Occipital lobe (tissue), 1 donor: ENCODE measurements at regions not wholly inside any gene's neighbourhood (a gene's known extent, or its start where the extent isn't known, plus 50 kb on each side); places are given as distances from the start of the nearest gene placed in this dataset.

ENCODE experiments used
- DNase-seq: peaks from one replicate; lab custom pipeline; 2025; lab: John Stamatoyannopoulos, UW

GRCh38 chr5:97400537-97400936 is 217.5 kb upstream of the RIOK2 start:
- DNase-seq = no peak

- no peak for DNase-seq
Measured at GRCh38 chr5:97405941-97406340, 222.9 kb upstream of the RIOK2 start.

DNA sequence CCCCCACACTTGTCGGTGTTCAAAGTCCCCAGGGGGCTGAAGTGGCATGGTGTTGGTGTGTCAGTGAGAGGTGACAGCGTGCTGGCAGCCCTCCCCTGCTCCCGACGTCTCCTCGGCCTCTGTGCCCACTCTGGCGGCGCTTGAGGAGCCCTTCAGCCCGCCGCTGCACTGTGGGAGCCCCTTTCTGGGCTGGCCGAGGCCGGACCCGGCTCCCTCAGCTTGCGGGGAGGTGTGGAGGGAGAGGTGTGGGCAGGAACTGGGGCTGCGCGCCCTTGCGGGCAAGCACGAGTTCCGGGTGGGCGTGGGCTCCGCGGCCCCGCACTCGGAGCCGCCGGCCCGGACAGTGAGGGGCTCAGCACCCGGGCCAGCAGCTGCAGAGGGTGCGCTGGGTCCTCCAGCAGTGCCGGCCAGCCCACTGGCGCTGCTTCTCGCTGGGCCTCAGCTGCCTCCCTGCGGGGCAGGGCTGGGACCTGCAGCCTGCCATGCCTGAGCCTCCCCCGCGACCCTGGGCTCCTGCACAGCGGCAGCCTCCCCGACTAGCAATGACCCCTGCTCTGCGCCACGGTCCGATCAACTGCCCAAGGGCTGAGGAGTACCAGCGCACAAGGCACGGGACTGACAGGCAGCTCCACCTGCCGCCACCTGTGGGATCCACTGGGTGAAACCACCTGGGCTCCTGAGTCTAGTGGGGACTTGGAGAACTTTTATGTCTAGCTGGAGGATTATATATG is 224.1 kb upstream of the RIOK2 start:
- no peak for DNase-seq

- no peak for DNase-seq
Measured at GRCh38 chr5:97408331-97408730, 225.3 kb upstream of the RIOK2 start.

- no peak for DNase-seq
Measured at GRCh38 chr5:97412959-97413358, 229.9 kb upstream of the RIOK2 start.

- DNase-seq = no peak
Measured at GRCh38 chr5:97417986-97418385, 234.9 kb upstream of the RIOK2 start.

GRCh38 chr5:97418462-97418861 is 235.4 kb upstream of the RIOK2 start:
- DNase-seq = no peak

GRCh38 chr5:97420646-97421045 is 237.6 kb upstream of the RIOK2 start:
- DNase-seq = no peak

DNA sequence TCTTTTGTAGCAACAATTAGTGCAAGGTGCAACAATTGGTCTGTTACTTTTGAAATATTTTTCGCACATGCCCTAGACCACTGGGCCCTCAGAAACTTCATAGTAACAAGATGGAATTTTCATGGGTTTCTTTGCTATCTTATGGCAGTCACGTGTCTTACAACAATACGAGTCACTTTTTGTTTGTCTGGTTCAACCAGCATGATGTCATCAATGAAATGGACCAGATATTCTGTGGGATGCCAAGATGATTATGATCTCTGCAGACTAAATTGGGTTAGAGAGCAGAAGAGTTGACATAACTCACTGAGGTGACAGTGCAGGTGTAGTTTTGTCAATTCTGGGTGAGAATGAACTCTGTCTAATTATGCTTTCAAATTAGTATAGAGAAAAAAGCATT is 239.6 kb upstream of the RIOK2 start:
- DNase-seq = no peak

GRCh38 chr5:97425511-97425910 is 242.5 kb upstream of the RIOK2 start:
- DNase-seq = no peak

DNA sequence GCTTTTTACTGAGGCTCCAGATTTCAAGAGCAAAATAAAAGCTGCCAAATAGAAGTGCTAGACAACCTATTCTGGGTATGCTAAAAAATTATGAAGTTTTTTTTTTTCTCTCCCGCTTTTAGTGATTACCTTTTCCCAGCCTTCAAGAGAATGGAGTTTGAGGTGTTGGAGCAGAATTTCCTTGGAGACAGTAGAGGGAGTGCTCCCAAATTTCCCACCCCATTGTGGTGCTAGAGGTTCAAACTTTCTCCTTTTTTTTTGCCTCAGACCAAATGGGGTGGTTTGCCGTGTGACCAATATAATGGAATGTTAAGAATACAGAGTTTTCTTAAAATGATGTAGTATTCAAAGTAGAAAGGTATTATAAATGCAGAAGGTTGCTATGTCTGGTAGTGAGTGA is 244.2 kb upstream of the RIOK2 start:
- DNase-seq = no peak

GRCh38 chr5:97434021-97434420 is 251.0 kb upstream of the RIOK2 start:
- no peak for DNase-seq

- DNase-seq = no peak
Measured at GRCh38 chr5:97436405-97436804, 253.4 kb upstream of the RIOK2 start.

- no peak for DNase-seq
Measured at GRCh38 chr5:97443740-97444139, 260.7 kb upstream of the RIOK2 start.

GRCh38 chr5:97449172-97449571 is 266.1 kb upstream of the RIOK2 start:
- DNase-seq = no peak

- no peak for DNase-seq
Measured at GRCh38 chr5:97452646-97453045, 269.6 kb upstream of the RIOK2 start.

DNA sequence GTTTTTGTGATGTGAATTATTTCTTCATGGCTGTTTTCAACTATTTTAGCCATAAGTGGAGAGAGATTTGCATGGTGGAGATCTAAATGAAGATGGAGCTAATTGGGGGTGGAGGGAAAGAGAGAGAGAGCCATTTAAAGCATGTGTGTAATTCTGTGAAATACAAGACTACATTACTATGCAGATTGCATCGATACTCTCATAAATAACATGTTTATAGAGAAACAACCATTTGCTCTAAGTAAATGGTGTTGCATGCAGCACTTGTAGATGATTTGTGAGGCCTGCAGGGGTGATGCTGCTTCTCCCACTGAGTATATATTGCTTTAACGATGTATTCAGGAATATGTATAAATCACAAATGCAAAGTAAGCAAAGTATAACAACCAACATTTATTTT is 270.2 kb upstream of the RIOK2 start:
- DNase-seq = no peak

DNA sequence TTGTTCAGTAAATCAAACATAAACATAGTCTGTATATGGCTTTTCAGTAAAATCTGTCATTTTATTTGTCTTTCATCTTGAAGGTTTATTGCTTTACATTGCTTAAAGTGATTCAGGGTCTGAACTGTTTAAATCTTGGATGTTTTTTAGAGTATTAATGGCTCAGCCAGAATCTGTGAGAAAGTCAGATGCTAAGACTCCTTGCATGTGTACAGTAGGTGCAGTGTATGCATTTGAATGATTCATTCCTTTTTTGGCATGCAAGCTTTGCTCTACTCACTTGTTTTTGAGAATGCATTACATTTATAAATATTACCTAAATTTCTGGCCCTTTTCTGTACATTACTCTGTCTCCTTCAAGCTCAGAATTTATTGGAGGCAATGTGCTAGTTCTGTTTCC is 271.0 kb upstream of the RIOK2 start:
- no peak for DNase-seq

DNA sequence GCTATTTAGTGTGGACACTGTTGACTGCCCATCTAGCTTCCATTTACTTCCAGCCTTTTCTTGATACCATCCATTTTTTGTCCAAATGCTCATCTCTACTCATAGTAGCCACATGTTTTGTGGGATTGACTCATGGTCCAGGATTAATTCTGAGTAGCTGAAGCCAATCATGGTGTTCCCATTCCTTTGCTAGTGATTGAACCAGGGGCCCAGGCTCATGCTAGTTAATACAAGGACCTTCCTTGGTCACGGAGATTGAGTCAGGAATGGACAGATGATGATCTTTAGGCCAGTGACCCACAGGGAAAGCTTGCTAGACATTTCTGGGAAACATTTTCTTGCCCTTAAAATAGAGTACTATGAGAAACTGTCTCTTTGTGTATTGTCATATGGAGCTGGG is 272.9 kb upstream of the RIOK2 start:
- no peak for DNase-seq

DNA sequence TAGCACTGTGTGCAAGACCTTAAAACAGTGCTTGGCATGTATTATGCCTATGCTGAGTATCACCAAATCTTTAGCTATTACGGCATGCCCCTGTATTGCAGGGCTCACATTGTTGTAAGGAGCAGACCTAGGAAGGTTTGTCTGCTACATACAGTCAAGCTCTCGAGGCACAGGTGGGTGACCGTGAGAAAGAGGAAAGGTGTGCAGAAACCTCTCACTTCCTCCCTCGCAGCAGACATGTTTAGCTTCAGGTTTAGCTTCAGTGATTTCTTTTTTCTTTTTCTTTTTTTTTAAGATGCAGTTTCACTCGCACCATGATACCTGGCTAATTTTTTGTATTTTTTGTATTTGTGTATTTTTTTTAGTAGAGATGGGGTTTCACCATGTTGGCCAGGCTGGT is 275.8 kb upstream of the RIOK2 start:
- no peak for DNase-seq

GRCh38 chr5:97471951-97472350 is 288.9 kb upstream of the RIOK2 start:
- no peak for DNase-seq

DNA sequence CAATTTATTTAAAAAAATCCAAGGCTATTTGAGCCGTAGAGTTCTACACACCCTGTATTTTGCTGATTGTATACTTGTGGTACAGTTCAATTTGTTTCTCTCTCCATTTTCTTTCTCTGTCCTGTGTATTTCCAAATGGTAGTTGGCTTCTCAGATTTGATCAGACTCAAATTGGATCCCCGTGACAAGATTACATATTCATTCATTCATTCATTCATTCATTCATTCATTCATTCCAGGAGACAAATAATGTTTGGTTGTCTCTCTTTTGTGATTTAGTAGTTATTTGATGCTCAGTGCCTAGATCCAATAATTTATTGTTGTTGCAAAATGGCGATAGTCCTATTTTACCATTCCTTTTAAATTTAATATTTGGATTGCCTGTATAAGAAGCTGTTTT is 292.8 kb upstream of the RIOK2 start:
- DNase-seq = no peak

DNA sequence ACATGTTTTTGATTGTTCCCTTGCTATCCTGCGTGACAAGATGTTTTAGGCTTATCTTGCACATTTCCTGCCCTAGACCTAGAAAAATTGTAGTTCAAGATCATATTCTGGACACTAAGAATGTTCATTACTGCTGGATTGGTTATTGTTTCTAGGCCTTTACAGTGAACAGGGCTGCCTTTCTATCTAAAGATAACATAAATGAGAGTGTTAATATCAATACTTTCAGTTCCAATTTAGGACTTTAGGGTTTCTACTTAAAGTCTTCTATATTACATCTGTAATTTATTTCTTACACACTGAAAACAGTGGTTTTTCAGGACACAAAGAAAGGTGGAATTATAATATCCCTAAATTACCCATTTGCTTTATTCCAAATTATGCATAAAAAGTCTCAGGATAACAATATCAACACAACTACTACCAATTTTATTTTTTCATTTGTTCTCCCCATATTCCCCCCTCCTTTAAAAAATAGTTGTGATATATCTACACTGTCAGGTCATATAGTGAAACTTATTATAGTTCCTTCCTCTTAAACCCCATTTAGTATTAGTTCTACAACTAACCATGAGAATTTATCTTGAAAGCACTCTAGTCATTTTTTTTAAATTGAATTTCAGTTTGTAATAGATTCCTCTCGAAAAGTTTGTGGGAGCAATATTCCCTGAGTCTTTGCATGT is 293.9 kb upstream of the RIOK2 start:
- no peak for DNase-seq
